ENCODE measurements at regions not wholly inside any gene's neighbourhood (a gene's known extent, or its start where the extent isn't known, plus 50 kb on each side); places are given as distances from the start of the nearest gene placed in this dataset.
"Not testable (repeated sequence)": the region's sequence is repeated elsewhere in the genome, so short reads cannot be mapped to it uniquely, and the experiment has no call there.

DNA sequence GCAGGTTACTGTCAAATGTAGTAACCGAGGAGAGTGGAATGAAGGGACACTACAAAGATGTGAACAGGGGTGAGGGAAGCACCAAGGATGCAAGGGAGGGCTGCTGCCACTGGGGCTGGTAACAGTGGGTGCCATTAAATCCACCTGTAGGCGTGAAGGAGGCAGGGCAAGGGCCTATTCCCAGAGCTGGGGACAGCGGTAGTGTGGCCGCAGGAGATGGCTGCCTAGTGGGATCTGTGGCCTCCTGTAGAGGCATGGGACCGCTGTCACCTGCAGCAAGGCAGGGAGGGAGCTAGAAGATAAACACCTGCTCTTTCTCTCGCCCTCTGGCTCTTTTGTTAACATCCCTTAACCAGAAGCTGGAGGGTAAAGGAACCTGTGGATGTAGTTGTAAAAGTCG lies 80.5 kb upstream of the CNIH3 start:
- no peak for DNase-seq (ENCODE audit: low read depth)

DNA sequence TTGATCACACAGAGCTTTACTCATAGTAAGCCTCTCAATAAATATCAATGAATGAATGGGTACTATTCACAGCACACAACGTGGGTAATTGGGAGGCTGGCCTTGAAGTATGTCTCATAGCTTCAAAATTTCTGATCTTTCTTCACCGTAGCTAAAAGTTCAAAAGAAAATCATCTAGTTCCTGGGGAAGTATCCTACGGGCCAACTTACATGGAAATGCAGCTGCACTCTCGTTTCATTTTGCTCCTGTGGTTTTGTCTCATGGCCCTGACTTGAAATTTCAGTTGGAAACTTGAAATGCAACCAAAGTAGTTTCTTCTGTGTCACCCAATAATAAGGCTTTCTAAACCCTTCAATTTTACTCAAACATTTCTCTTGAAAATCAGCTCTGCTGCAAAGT lies 76.1 kb upstream of the CNIH3 start:
- no peak for DNase-seq (ENCODE audit: low read depth)

DNA sequence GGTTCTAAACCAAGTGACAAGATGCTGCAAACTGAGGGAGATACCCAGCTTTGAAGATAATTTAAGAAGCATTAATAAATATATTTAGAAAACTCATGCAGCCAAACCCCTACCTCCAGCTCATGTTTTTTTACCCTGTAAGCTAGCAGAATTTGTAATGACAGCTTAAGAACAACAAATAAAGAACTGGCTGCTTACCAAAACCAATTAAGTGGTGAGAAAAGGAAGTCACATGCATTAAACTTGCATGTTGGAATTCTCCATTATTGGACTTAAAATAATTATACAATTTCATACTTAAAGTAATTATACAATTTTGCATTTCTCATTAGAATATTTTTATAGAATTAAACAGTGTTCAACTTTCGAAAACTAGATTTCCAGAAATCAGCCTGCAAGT lies 75.6 kb upstream of the CNIH3 start:
- DNase-seq (ENCODE audit: low read depth) = no peak

DNA sequence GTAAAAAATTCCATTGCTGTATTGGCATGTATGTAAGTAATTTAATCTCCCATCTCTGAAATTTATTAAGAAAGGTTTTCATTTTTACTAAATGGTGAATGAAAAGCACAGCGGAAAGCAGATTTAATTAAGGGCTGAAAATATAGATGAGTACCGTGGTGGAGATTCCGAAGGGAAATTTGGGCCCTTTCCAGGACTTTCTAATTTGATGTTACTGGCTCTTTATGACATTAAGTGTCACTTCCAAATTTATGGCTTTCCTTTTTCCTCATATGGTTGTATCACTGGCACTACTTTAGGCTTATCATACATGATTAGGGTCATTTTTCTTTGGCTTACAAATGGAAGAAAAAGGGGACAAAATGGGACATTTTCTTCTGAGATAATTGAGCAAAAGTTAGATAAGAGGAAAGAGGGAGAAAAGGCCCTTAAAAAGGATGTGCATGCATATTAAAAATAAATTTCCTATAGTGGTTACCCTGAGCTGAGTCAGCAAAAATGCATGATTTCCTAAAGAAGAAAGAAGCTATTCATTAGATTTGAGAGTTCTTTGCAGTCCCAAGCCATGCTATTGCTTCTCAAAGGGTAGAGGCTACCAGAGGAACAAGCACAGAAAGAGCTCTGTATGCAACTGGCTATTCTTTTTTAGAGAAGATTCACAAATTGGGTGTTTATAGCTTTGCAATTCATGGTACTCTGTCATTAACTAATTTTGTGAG lies 74.9 kb upstream of the CNIH3 start:
- no peak for DNase-seq (ENCODE audit: low read depth)

DNA sequence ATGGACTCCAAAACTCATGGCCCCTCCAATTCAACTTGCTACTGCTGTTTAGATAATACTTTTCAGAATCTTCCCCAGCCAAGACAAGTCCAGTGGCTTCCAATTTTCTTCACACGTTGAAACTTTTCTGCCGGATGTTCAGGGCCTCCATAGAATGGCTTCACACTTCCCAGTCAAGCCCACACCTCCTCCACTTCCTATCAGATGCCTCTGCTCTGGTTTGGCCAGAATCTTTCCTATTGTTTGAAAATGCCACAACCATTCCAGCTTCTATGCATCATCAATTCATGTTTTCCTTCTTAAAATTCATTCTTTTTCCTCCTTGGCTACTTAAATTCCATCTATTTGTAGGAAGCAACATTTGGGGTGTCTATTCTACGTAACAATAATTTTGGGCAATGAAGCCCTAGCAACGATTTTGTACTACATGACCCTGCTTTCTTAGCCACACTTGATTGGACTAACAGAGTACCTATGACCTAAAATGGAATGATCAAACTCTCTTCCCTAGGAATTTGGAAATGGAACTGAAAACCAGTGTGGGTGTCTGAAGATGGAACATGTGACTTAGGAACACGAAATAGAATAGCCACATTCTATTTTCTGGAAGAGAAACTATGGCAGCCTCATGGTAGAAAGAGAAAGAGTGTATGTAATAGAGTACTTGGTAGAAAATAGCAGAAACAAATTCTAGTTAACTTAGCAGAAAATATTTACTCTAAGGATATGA lies 74.1 kb upstream of the CNIH3 start:
- DNase-seq (ENCODE audit: low read depth) = no peak

DNA sequence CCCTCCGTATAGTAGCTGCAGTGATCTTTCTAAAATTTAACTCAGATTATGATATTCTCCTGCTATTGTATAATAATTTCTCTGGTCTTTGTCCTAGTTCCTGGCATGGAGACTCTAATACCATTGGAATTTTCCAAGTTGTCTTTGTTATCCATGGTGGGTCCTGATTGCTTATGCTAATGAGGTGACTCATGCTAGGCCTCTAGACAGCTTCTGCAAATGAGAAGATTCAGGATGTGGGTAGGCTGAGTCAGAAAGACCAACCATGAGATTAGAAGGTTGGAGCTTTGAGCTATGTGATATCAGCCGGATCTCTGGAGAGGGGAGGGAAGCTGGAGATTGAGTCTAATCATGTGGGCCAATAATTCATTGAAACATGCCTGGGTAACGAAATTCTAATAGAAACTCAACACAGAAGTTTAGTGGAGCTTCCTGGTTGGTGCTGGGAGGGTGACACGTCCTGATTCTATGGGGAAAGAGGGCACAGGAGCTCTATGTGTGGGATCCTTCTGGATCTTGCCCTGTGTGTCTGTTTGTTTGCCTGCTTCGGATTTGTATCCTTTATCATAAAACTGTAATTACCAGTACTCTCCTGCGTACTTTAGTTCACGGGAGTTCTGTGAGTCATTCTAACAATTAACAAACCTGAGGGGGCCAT lies 73.2 kb upstream of the CNIH3 start:
- DNase-seq (ENCODE audit: low read depth) = no peak

DNA sequence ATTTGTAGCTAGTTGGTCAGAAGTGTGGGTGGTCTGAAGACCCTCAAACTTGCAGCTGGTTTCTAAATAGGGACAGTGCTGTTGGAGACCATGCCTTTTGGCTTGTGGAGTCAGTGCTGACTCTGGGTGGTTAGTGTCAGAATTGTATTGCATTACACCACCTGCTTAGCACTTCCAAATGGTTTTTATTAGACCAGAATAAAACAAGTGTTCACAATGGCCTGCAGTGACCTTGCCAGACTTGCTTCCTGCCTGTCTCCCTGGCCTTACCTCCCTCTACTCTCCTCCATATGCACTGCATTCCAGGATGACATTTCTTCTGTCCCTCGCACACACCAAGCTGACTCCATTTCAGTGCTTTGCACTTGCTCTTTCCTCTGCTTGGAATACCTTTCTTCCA lies 72.7 kb upstream of the CNIH3 start:
- no peak for DNase-seq (ENCODE audit: low read depth)

DNA sequence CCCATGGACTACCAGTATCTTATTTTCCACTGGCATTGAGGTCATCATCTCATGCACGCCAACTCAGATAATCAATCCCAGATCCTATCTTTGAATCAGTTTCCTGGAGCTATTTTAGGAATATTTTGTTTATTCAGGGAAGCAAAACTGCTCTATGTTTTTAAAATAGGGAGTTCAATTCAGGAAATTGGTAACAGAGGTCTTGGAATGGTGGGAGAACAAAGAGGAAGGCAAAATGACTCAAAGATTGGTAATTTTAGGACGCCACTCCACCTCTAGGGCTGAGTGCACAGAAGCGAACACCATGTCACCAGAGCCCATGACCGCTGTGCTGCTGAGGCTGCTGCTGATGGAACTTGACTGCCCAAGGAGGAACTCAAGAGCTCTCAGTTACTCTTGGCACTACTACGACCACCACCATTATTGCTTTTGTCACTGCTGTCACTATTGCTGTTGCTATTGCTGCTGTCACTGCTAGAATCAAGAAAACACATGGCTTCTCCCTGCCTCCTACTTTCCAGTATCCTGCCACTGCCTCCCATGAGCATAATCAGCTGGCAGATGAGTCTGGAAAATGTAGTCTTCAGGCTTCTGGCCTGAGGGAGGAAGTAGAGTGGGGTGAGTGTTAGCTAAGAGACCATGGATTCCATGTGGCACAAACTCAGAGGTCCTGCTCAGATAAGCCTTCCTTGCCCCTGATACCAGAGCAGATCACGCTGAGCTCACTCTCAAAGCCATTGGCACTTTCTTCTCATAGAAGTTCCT lies 71.6 kb upstream of the CNIH3 start:
- no peak for DNase-seq (ENCODE audit: low read depth)

DNA sequence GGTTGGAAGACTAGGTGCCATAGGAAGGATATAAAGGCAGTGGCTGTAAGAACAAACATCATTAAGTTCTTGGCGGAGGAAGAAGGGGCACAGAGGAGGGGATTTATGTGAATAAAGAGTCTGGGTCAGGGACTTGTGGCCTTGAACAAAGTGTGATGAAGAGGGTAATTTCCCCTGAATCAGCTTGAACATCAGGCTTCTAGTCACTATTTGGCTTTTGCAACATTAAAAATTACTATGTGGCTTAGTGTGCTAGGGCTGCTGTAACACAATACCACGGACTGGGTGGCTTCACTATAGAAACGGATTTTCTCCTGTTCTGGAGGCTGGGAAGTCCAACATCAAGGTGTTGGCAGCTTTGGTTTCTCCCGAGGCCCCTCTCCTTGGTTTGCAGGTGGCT lies 70.5 kb upstream of the CNIH3 start:
- no peak for DNase-seq (ENCODE audit: low read depth)

DNA sequence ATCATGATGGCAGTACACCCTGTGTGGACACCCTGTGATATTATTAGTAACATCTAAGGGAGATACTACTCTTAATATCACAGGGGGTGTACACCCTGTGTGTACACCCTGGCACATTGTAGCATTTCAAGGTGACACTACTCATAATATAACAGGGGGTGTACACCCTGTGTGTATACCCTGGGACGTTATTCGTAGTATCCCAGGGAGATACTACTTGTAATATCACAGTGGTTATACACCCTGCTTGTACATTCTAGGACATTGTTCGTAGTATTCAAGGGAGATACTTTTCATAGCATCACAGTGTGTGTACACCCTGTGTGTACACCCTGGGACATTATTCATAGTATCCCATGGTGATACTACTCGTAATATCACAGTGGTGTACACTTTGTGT lies 67.4 kb upstream of the CNIH3 start:
- no peak for DNase-seq (ENCODE audit: low read depth)

DNA sequence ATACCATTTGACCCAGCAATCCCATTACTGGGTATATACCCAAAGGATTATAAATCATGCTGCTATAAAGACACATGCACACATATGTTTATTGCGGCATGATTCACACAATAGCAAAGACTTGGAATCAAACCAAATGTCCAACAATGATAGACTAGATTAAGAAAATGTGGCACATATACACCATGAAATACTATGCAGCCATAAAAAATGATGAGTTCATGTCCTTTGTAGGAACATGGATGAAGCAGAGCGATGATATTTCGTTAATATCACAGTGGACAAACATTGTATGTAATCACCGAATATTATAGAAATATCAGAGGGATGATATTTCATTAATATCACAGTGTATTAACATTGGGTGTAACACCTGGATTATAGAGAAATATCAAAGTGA lies 64.9 kb upstream of the CNIH3 start:
- DNase-seq (ENCODE audit: low read depth) = not testable (repeated sequence)

DNA sequence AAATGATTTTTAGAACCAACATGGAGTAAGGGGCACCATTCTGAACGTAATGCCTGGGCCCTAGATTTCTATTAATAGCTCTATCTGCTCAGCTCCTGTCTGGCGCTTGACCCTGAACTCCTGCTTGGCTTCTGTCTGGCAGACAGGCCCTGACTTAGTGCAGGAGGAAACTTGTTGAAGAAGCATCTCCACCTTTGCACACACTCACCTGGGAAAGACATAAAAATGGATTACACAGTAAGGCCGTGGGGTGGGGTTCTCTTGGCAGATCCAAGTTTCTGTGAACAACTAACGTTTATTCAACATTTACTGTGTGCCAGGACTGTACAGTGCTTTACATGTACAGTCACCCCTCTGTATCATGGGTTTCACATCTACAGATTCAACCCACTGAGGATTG lies 62.1 kb upstream of the CNIH3 start:
- DNase-seq (ENCODE audit: low read depth) = no peak

DNA sequence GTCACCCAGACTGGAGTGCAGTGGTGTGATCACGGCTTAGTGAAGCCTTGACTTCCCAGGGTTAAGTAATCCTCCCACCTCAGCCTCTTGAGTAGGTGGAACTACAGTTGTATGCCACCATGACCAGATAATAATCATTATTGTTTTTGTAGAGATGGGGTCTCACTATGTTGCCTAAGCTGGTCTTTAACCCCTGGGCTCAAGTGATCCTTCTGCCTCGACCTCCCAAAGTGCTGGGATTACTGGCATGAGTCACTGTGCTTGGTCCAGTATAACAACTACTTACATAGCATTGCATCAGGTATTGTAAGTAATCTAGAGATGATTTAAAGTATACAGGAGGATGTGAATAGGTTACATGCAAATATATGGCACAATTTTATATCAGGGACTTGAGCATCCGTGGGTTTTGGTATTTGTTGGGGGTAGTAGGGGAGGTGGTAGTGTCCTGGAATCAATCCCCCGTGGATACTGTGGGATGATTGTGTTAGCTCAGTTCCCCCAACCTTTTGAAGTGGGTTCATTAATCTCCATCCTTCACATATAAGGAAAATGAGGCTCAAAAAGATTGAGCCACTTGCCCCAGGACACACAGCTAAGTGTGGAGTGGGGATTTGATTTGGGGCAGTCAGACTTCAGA lies 61.4 kb upstream of the CNIH3 start:
- DNase-seq (ENCODE audit: low read depth) = no peak

DNA sequence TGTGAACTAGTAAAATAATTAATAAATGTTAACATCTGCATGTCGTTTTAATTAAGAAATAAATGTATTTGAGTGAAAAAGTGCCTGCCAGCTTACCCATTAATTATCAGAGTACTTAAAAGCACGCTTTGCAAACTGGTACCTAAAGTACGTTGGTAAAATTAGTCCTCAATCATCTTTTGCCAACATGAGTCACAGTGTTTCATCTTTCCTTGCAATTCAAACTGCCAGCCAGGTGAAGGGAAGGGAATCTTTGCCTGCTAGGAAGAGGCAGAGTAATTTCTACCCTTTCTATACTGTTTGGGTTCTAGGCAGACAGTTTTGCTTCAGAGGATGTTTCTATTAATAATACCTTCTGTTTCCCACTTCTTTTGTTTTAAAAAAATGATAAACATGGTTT lies 57.2 kb upstream of the CNIH3 start:
- no peak for DNase-seq (ENCODE audit: low read depth)

DNA sequence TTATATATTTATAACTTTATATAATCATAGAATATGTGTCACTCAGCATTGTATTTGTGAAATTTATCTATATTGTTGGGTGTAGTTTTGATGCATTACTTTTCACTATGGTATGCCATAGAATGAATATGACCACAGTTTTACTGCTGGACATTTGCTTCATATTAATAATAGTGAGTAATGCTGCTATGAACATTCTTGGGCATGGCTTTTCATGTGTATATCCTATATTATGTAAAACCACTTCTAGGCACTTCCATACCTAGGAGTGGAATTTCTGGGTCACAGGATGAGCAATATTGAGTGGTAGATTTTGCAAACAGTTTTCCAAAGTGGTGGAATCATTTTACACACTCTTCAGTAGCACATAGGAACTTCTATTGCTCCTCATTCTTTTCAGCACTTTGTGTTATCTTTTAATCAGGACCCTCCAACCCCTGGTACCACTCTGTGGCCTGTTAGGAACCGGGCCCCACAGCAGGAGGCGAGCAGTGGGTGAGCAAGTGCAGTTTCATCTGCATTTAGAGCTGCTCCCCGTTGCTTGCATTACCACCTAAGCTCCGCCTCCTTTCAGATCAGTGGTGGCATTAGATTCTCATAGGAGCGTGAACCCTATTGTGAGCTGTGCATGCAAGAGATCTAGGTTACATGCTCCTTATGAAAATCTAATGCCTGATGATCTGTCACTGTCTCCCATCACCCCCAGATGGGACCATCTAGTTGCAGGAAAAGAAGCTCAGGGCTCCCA lies 56.0 kb upstream of the CNIH3 start:
- DNase-seq (ENCODE audit: low read depth) = no peak

DNA sequence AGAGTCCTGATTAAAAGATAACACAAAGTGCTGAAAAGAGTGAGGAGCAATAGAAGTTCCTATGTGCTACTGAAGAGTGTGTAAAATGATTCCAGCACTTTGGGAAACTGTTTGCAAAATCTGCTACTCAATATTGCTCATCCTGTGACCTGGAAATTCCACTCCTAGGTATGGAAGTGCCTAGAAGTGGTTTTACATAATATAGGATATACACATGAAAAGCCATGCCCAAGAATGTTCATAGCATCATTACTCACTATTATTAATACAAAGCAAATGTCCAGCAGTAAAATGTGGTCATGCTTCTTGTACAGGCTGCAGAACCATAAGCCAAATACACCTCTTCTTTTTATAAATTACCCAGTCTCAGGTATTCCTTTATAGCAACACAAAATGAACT lies 53.2 kb upstream of the CNIH3 start:
- DNase-seq (ENCODE audit: low read depth) = not testable (repeated sequence)

DNA sequence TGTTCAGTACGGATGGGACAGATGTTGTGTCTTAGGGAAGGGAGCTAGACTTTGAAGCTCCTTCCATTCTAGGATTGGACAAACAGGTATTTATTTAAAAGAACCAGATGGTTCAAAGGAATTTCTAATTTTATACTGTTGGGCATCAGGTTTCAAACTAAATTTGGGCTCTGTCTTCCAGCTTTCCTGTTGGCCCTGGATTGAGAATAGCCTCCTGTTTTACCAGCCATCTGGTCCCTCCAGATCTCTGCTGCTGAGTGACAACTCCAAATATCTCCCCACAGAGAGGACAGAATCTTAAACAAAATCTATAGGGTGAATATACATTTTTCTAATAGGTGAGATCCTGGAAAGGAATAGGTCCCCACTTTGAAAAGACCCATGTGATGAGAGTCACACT lies 52.5 kb upstream of the CNIH3 start:
- DNase-seq (ENCODE audit: low read depth) = no peak

DNA sequence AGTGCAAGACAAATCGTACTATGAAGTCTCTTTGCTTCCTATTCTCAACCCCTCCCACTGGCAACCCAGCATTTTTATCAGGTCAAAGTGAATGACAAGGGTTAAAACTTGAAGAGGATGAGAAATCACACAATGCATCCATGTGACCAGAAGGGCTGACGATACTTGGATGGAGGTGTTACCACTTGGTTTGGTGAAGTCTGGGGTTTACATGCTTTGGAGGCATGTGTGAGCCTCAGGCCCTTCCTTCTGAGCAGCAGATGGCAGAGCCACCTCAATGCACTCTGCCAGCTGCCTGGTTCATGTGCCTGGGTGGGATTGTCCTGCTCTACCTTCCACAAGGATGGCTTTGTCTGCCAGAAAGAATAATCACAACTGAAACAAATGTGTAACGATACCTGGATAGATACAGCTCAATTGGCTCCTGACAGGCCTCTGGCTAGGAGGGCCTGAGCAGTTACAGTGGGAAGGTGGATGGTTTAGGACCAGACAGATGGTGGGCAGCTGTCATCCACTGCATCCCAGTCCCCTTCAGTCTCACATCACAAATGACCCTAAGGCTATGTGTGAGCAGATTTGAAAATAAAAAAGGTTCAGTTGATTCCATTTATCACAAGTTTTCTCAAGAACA lies 51.5 kb upstream of the CNIH3 start:
- DNase-seq (ENCODE audit: low read depth) = no peak

DNA sequence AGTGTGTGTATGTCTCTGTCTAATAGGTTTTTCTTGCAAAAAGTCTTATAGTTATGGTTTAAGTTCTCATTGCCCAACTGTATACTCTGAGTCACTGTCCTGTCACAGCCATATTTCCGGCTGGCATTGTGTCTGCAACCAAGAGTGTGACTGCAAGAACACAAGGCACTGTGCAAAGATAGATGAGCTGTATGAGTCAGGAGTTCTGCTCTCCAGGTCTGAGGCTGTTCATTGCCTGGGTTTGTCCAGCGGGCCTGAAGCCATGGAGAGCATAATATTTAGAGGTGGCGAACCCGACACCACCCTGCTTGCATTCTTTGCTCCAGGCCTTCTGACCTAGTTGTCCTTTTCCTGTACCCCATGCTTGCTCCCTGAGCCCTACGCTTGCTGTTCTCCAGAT lies 50.9 kb upstream of the CNIH3 start:
- no peak for DNase-seq (ENCODE audit: low read depth)

DNA sequence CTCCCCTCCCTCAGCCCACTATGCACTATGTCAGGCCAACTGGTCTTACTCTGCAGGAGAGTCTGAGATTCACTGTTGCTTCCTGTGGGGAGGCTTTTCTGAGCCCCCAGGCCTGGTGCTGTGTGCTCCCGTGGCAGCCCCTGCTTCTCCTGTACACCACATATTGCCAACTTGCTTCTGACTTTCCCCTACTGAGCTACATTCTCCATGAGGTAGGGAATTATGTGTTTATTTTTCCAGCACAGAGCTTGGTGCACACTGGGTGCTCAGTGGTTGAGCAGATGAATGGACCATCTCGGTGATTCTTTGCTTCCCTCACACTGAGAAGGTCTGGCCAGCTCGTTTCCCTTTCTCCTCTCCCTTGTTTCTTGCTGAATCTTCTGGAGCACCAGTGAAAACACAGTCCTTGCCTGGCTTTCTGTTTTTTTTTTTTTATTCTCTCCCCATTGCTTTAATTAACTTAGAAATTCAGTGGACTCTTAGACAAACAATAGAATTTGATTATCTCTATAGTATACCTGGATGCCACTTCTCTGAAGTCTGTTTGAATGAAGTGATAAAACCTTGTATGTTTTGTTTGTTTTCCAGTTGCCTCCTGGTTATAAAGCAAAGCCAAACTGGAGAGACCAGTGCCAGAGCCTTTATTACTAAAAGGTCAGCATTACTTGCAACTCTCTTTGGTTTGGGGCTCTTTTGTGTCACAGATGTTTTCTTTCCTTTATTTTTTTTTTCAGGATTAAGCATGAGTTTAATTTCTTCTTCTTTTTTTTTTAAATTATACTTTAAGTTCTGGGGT lies 50.3 kb upstream of the CNIH3 start:
- no peak for DNase-seq (ENCODE audit: low read depth)

All from activated T-cell treated with anti-CD3 and anti-CD28 coated beads for 1 hour (primary cell).